Renal cortex interstitium (tissue), 11 donors: ENCODE measurements at regions not wholly inside any gene's neighbourhood (a gene's known extent, or its start where the extent isn't known, plus 50 kb on each side); places are given as distances from the start of the nearest gene placed in this dataset.
"Not testable (repeated sequence)": the region's sequence is repeated elsewhere in the genome, so short reads cannot be mapped to it uniquely, and the experiment has no call there.

ENCODE experiments used
- DNase-seq, 11 donors: peaks; one replicate each; pipeline ENCODE4 v3.0.0-alpha.2; 2013; ENCODE audit warnings: low read depth in 9 of 11, low spot score in 4 of 11; ENCODE audit errors: extremely low read depth in 1 of 11

GRCh38 chr1:200496937-200497336 is 87.1 kb upstream of the ZNF281 start:
- DNase-seq = no peak

GRCh38 chr1:200495901-200496300 is 86.1 kb upstream of the ZNF281 start:
- DNase-seq = no peak

DNA sequence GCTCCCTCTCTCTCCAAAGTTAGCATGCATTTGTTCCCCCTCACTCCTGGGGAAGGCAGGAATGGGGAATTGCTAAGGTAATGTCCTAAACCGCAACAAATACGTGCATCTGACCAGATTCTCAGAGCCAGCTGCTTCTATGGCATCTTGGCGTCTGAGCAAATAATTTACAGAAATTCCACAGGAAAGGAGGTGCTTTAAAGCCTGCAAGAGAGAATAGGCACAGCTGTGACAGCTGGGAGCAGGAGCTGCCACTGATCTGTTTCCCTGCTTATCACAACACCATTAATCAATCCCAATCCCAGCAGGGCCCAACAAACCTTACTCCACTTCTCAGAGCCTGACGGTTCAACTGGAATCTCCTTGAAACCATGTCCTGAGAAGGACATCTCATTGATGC is 83.5 kb upstream of the ZNF281 start:
- peak in 8 of 11 donors; percentile 16 to 66 (median 36) for DNase-seq

DNA sequence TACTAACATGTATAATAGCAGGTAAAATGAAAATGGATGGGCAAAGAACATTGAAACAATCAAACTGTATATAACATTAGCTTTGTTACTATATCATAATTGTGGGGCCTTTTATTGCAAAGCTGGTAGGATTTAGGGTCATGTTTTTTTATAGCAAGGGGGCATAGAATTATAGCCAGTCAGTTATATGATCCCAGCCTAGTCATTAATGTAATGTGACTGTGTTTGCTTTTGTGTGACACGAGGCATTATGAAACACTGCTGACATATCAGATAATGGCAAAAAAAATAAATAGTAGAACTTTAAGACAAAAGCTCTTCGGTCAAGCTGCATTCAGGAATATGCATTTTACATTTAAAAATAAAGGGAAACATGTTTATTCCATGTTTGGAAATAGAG is 81.3 kb upstream of the ZNF281 start:
- no peak for DNase-seq

GRCh38 chr1:200490183-200490582 is 80.3 kb upstream of the ZNF281 start:
- DNase-seq = no peak

- peak in 9 of 11 donors; percentile 40 to 76 (median 62) for DNase-seq
Measured at GRCh38 chr1:200488375-200489165, 78.7 kb upstream of the ZNF281 start.

DNA sequence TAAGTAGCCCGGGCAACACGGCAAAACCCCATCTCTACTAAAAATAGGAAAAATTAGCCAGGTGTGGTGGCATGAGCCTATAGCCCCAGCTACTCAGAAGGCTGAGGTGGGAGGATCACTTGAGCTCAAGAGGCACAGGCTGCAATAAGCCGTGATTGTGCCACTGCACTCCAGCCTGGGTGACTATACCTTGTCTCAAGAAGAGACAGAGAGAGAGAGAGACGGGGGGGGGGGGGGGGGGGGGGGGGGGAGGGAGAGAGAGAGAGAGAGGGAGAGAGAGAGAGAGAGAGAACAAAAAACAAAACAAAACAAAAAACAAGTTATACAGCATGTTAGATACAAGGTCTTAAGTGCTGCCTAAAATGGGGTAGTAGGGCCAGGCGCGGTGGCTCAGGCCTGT is 77.8 kb upstream of the ZNF281 start:
- no peak for DNase-seq

DNA sequence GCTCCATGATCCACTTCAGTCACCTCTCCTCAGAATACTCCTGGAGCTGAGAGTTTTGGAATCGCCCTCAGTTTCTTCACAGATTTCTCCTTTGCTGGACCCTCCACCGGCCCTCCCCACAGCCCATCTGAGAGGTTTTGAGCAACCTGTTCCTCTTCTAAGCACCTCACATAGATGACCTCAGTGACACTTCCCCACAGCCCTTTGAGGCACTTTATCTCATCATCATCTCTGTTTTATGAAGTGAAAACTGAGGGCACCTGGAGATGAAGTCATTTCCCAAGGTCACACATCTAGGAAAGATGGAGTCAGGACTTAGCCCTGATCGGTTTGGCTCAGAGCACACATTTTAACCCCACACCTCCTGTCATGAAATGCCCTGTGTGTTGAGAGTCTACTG is 76.8 kb upstream of the ZNF281 start:
- no peak for DNase-seq

GRCh38 chr1:200484438-200484946 is 74.7 kb upstream of the ZNF281 start:
- DNase-seq = not testable (repeated sequence)

- DNase-seq = no peak
Measured at GRCh38 chr1:200483491-200484143, 73.8 kb upstream of the ZNF281 start.

GRCh38 chr1:200480964-200481363 is 71.1 kb upstream of the ZNF281 start:
- no peak for DNase-seq

DNA sequence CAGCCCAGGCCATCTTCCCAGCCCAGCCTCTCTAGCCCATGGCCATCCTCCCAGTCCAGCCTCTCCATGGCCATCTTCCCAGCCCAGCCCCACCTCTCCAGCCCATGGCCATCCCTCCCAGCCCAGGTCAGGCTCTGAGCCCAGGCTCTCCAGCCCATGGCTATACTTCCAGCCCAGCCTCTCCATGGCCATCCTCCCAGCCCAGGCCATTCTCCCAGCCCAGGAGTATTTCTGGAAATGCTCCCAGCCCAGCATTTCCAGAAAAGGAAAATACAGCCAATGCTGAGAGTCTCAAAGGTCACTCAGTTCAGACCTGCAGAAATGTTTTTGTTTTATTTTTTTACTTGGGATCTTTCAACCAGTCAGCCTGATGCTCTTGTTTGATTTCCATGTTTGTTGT is 70.0 kb upstream of the ZNF281 start:
- no peak for DNase-seq

DNA sequence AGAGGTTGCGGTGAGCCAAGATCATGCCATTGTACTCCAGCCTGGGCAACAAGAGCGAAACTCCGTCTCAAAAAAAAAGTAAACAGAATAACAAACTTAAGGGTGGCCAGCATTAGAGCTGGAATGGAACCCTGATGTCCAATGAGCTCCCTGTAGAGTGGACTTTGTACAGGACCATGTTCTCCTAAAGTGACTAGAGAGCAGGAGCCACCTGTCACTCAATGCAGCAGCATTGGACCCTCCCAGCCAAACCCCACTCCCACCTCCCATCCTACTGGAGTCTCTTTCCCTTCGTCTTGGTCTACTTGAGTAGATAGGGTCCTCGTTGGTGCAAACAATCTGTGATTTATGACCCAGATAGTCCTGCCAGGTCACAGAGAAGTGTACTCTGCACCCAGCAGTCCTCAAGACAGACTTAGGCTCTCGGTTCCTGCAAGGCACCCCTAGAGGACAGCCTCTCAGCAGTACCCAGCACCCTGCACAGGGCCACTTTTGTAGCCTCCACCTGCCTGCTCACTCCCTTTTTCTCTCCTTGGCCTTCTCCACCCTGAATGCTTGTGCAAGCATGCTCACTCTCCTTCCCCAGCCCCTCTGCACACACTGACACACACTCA is 69.2 kb upstream of the ZNF281 start:
- DNase-seq = no peak

- DNase-seq = no peak
Measured at GRCh38 chr1:200478239-200478623, 68.4 kb upstream of the ZNF281 start.

GRCh38 chr1:200474633-200475032 is 64.8 kb upstream of the ZNF281 start:
- no peak for DNase-seq

- peak in 5 of 11 donors; percentile 33 to 60 (median 47) for DNase-seq
Measured at GRCh38 chr1:200473698-200474371, 64.0 kb upstream of the ZNF281 start.

- DNase-seq = no peak
Measured at GRCh38 chr1:200471739-200472138, 61.9 kb upstream of the ZNF281 start.

GRCh38 chr1:200468264-200469001 is 58.6 kb upstream of the ZNF281 start:
- no peak for DNase-seq
